Stimulated activated CD4-positive, alpha-beta T cell treated with anti-CD3 and anti-CD28 coated beads, Interleukin-2, amount 100 ng/mL, for 24 hours (primary cell): ENCODE measurements at regions not wholly inside any gene's neighbourhood (a gene's known extent, or its start where the extent isn't known, plus 50 kb on each side); places are given as distances from the start of the nearest gene placed in this dataset.

ENCODE experiments used
- DNase-seq, 2 donors: peaks; one replicate each; pipeline ENCODE4 v3.0.0-alpha.2; 2020

GRCh38 chrX:2607113-2607512, 84.0 kb upstream of the CD99 start:
- no peak for DNase-seq

DNA sequence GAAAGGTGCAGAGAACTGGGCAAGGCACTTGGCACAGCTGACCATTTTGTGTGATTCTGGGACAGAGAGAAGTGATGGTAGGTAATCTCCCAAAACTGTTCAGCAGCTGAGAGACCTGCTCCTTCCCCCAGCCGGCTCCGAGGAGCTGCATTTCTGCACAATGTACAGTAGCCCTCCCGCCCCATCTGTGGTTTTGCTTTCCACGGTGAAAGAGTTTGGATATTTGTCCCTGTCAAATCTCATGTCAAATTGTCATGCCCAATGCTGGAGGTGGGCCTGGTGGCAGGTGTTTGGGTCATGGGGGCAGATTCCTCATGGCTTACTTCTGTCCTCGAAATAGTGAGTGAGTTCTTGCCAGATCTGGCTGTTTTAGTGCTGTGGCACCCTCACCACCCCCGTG, 90.5 kb upstream of the CD99 start:
- DNase-seq: no peak

GRCh38 chrX:2596555-2597255, 94.4 kb upstream of the CD99 start:
- no peak for DNase-seq

DNA sequence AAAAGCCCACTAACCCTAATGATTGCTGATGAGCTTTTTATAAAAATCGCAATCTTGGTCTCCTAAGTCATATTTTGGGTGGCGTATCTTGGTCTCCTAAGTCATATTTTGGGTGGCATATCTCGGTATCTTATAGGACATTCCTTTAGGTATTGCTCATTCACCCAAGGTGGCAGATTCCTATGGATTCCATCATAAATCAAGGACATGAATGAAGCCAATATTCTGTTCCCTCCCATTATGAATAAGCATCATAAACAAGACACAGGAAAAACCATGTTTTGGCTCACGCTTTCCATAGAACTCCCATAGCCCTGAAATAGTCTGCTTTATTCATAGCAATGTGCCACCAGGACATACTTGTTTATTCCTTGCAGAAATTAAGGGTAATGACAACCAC, 95.0 kb upstream of the CD99 start:
- no peak for DNase-seq

- DNase-seq: no peak
These were observed 94.5 kb upstream of the DHRSX start for GRCh38 chrX:2595258-2595657.

- DNase-seq: no peak
These were observed 93.7 kb upstream of the DHRSX start for GRCh38 chrX:2594491-2594890.

- DNase-seq: no peak
These were observed 91.5 kb upstream of the DHRSX start for GRCh38 chrX:2592279-2592678.

GRCh38 chrX:2589186-2590020, 88.6 kb upstream of the DHRSX start:
- no peak for DNase-seq

DNA sequence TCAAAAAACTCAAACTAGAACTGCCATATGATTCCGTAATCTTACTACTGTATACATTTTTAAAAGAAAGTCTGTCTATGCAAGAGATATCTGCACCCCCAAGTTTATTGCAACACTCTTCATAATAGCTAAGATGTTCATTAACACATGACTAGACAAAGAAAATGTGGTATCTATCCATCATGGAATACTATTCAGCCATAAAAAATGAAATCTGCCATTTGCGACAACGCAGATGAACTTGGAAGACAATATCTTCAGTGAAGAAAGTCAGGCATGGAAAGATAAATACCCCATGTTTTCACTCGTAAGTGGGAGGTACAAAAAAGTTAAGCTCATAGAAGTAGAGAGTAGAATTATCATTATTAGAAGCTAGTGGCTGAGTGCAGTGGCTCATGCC, 87.3 kb upstream of the DHRSX start:
- no peak for DNase-seq

GRCh38 chrX:2587146-2587545, 86.4 kb upstream of the DHRSX start:
- no peak for DNase-seq

DNA sequence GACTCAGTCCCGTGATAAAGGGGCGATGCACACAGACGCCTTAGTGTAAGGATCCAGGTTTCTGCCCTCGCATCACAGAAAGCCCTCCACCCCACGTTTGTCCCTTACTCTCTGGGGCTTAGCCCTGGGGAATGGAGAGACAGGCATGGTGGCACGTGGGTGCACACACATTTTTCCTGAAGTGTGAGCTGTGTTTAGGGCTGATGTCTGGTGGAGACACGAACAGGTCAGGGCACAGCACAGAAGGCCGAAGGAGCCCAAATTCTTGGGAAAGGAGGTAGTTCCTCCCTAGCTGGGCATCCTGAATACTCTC, 84.3 kb upstream of the DHRSX start:
- DNase-seq: no peak

- peak in 1 of 2 donors; percentile 22 for DNase-seq
These were observed 83.7 kb upstream of the DHRSX start for GRCh38 chrX:2584251-2585157.

DNA sequence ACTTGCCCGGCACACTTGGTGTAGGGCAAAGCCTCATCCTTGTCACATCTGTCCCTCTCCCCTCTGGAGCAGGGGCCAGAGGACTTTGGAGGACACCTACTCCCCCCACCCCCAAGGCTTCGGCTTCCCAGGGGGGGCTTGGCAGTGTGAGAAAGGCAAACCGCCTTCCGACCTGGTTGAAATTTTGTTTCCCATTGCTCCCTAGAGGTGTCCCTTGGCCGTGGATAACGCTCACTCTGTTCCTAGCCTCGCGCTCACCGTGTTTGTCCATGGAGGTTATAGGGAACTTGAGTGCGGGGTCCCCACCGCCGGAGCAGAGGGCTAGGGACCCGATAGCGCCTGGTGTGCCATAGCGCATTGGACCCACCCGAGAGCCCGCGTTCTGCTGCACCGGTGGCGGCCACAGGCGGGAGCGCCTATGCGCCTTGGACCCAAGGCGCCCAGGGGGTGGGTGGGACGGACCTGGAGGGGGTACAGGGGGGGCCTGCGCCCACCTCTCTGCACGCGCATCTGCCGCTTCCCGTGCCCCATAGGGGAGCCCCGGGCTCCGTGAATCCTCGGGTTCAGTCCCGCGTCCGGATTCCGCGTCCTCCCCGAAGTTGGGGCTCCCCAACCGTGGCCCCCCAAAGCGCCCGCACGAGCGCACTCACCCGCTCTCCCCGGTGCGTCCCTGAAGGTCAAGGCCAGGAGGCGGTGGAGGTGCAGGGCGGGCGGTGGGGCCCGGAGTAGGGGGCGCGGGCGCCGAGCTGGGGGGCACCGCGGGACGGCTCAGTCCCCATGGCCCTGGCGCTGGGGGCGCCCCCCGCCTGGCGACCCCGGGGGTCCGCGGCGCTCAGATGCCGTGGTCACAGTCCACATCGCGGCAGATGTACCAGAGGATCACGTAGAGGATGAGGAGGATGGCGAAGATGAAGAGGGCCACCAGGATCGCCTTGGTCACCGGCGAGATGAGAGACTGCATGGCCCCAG, 82.7 kb upstream of the DHRSX start:
- DNase-seq: no peak

DNA sequence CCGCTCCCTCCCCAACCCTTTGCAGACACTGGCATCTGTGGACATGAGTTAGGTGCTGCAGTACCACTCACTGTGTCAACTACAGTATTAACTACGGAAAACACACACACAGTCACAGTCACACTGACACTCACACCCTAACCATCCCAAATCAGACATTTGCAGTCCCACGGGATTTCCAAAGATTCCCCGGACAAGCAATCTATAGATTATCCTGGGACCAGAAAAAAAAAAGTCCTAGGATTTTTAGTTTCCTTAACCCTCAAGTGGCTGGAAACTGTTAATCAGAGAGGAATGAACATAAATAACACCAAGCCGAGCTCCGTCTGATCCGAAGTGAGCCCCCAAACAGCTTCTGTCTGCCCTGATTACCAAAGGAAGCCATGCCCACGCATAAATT, 81.9 kb upstream of the DHRSX start:
- no peak for DNase-seq

GRCh38 chrX:2581296-2581695, 80.5 kb upstream of the DHRSX start:
- no peak for DNase-seq

- no peak for DNase-seq
These were observed 78.1 kb upstream of the DHRSX start for GRCh38 chrX:2578864-2579263.

GRCh38 chrX:2577844-2578466, 77.2 kb upstream of the DHRSX start:
- DNase-seq: no peak

- DNase-seq: no peak
These were observed 76.0 kb upstream of the DHRSX start for GRCh38 chrX:2576793-2577192.

DNA sequence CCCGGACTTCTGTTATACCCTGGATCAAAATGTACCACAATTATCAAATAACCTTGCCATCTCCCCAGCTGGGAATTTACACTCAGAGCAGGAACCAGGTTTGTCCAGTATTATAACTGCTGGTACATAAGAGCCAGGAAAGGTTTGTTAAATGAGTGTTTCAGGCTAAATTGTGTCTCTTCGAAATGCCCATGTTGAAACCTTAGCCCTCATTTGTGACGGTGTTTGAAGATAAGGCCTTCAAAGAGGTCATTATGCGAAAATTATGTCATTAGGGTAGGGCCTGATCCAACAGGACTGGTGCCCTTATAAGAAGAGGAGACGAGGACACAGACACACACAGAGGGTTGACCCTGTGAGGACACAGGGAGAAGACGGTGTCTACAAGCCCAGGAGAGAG, 73.5 kb upstream of the DHRSX start:
- no peak for DNase-seq

DNA sequence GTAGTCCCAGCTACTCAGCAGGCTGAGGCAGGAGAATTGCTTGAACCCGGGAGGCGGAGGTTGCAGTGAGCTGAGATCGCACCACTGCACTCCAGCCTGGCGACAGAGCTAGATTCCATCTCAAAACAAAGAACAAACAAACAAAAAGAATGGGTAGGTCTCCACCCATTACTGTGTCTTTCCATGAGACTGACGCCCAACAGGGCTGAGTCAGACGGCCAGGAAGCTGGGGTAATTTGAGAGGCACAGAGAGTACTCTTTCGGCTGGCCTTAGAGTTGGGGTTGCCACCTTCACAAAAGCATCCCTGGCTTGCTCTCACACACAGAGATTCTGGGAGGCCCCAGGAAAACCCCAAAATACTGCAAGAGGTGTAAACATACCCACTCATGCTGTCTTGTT, 72.0 kb upstream of the DHRSX start:
- DNase-seq: no peak

GRCh38 chrX:2568125-2568524, 67.3 kb upstream of the DHRSX start:
- DNase-seq: no peak

DNA sequence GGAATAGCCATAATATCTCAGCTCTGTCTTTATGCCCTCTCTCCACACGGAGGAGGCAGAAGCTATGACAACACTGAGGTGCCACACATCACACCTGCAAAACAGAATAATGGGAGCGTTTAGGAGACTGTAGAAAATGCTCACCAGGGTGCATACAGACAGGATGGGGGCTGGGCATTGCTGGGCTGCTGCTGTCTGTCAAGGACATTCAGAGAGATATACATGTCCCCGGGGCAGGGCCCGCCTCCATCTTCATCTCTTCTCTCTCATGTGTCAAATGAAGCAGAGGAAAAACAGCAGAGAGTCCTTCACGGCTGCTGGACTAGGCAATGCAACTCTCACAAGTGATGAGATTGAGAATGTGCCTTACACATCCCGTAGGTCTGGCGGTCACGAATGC, 65.3 kb upstream of the DHRSX start:
- no peak for DNase-seq
